SK-N-SH treated with all-trans-retinoic acid at 6 μM for 48 hours (cell line): ENCODE measurements at regions not wholly inside any gene's neighbourhood (a gene's known extent, or its start where the extent isn't known, plus 50 kb on each side); places are given as distances from the start of the nearest gene placed in this dataset.

ENCODE experiments used
- ATAC-seq: fragments of 200-7000 bp; cut with Tn5 transposase; 3 replicates; pipeline ENCODE4 v1.9.1; 2020; ENCODE audit warnings: mild to moderate bottlenecking, moderate library complexity
- ARNTL ChIP-seq: fragments of 450-650 bp; formaldehyde crosslinking; IDR thresholded peaks from 2 replicates; pipeline ENCODE4 v1.5.0; 2020; ENCODE audit warnings: low read depth, mild to moderate bottlenecking, moderate library complexity, borderline replicate concordance
- BACH2 ChIP-seq: fragments of 250-450 bp; sonication (Bioruptor Pico); IDR thresholded peaks from 2 replicates; pipeline ENCODE4 v1.9.0; 2021; ENCODE audit warnings: mild to moderate bottlenecking, borderline replicate concordance
- CSDC2 ChIP-seq: fragments of 250-450 bp; sonication (Bioruptor Pico); IDR thresholded peaks from 2 replicates; pipeline ENCODE4 v1.5.0; 2020; ENCODE audit warnings: mild to moderate bottlenecking, moderate library complexity
- ESRRG ChIP-seq: fragments of 250-450 bp; sonication (Bioruptor Pico); IDR thresholded peaks from 2 replicates; pipeline ENCODE4 v1.6.1; 2021; ENCODE audit warnings: mild to moderate bottlenecking
- ISL1 ChIP-seq: fragments of 250-450 bp; sonication (Bioruptor Pico); IDR thresholded peaks from 2 replicates; pipeline ENCODE4 v2.1.2; 2022; ENCODE audit warnings: mild to moderate bottlenecking, moderate library complexity
- OSR1 ChIP-seq: fragments of 250-450 bp; sonication (Bioruptor Pico); IDR thresholded peaks from 2 replicates; pipeline ENCODE4 v1.8.0; 2022; ENCODE audit warnings: moderate library complexity, mild to moderate bottlenecking, inconsistent platforms
- PATZ1 ChIP-seq: fragments of 250-450 bp; sonication (Bioruptor Pico); IDR thresholded peaks from 2 replicates; pipeline ENCODE4 v1.8.0; 2020; ENCODE audit warnings: mild to moderate bottlenecking, moderate library complexity, borderline replicate concordance
- PPARA ChIP-seq: fragments of 250-450 bp; sonication (Bioruptor Pico); IDR thresholded peaks from 2 replicates; pipeline ENCODE4 v1.5.0; 2020; ENCODE audit warnings: mild to moderate bottlenecking, borderline replicate concordance
- RARB ChIP-seq: fragments of 250-450 bp; sonication (Bioruptor Pico); IDR thresholded peaks from 2 replicates; pipeline ENCODE4 v1.8.0; 2021; ENCODE audit warnings: mild to moderate bottlenecking, moderate library complexity
- SNAI2 ChIP-seq: fragments of 250-450 bp; sonication (Bioruptor Pico); IDR thresholded peaks from 2 replicates; pipeline ENCODE4 v1.5.0; 2020; ENCODE audit warnings: mild to moderate bottlenecking, moderate library complexity
- TCF4 ChIP-seq: fragments of 250-450 bp; sonication (Bioruptor Pico); IDR thresholded peaks from 2 replicates; pipeline ENCODE4 v1.8.0; 2021; ENCODE audit warnings: mild to moderate bottlenecking, moderate library complexity, borderline replicate concordance
- TOX ChIP-seq: fragments of 250-450 bp; sonication (Bioruptor Pico); IDR thresholded peaks from 2 replicates; pipeline ENCODE4 v1.8.0; 2021; ENCODE audit warnings: mild to moderate bottlenecking, moderate library complexity, borderline replicate concordance
- TSHZ2 ChIP-seq: fragments of 250-450 bp; sonication (Bioruptor Pico); IDR thresholded peaks from 2 replicates; pipeline ENCODE4 v1.5.0; 2020; ENCODE audit warnings: mild to moderate bottlenecking, moderate library complexity
- ZC3H10 ChIP-seq: fragments of 250-450 bp; sonication (Bioruptor Pico); IDR thresholded peaks from 2 replicates; pipeline ENCODE4 v1.5.1; 2021; ENCODE audit warnings: mild to moderate bottlenecking, moderate library complexity
- ZFP3 ChIP-seq: fragments of 250-450 bp; sonication (Bioruptor Pico); IDR thresholded peaks from 2 replicates; pipeline ENCODE4 v1.5.0; 2020; ENCODE audit warnings: mild to moderate bottlenecking, moderate library complexity
- ZFP30 ChIP-seq: fragments of 450-650 bp; formaldehyde crosslinking; IDR thresholded peaks from 2 replicates; pipeline ENCODE4 v1.5.0; 2022; ENCODE audit warnings: mild to moderate bottlenecking, moderate library complexity
- ZNF565 ChIP-seq: fragments of 450-650 bp; formaldehyde crosslinking; conservative IDR thresholded peaks from 2 replicates; pipeline ENCODE4 v1.5.0; 2020; ENCODE audit warnings: low read depth, mild to moderate bottlenecking, moderate library complexity
- ZNF70 ChIP-seq: fragments of 450-650 bp; formaldehyde crosslinking; IDR thresholded peaks from 2 replicates; pipeline ENCODE4 v1.5.0; 2020; ENCODE audit warnings: mild to moderate bottlenecking, moderate library complexity
- ZNF8 ChIP-seq: fragments of 450-650 bp; formaldehyde crosslinking; IDR thresholded peaks from 2 replicates; pipeline ENCODE4 v1.5.0; 2020; ENCODE audit warnings: mild to moderate bottlenecking, moderate library complexity
- TF ChIP-seq, protein P1 (sequence below): fragments of 250-450 bp; sonication (Bioruptor Pico); IDR thresholded peaks from 2 replicates; pipeline ENCODE4 v1.8.0; 2021; ENCODE audit warnings: low read depth, mild to moderate bottlenecking, moderate library complexity, borderline replicate concordance
- TF ChIP-seq, protein P2 (sequence below): fragments of 250-450 bp; sonication (Bioruptor Pico); IDR thresholded peaks from 2 replicates; pipeline ENCODE4 v1.5.1; 2021; ENCODE audit warnings: mild to moderate bottlenecking, moderate library complexity
- TF ChIP-seq, protein P3 (sequence below): fragments of 250-450 bp; sonication (Bioruptor Pico); IDR thresholded peaks from 2 replicates; pipeline ENCODE4 v1.5.1; 2020; ENCODE audit warnings: low read depth, mild to moderate bottlenecking, moderate library complexity

- TF ChIP-seq CSDC2 (CRISPR knock-in tag) (no peak), BACH2 (no peak), TOX (CRISPR knock-in tag) (no peak), ZFP3 (CRISPR knock-in tag) (no peak), SNAI2 (no peak), RARB (CRISPR knock-in tag) (no peak), ZC3H10 (no peak), ARNTL (no peak), ZNF8 (CRISPR knock-in tag) (no peak), ZNF565 (CRISPR knock-in tag) (no peak), ISL1 (CRISPR knock-in tag) (no peak), OSR1 (CRISPR knock-in tag) (no peak), TCF4 (CRISPR knock-in tag) (no peak)
- TF ChIP-seq, protein P1, sequence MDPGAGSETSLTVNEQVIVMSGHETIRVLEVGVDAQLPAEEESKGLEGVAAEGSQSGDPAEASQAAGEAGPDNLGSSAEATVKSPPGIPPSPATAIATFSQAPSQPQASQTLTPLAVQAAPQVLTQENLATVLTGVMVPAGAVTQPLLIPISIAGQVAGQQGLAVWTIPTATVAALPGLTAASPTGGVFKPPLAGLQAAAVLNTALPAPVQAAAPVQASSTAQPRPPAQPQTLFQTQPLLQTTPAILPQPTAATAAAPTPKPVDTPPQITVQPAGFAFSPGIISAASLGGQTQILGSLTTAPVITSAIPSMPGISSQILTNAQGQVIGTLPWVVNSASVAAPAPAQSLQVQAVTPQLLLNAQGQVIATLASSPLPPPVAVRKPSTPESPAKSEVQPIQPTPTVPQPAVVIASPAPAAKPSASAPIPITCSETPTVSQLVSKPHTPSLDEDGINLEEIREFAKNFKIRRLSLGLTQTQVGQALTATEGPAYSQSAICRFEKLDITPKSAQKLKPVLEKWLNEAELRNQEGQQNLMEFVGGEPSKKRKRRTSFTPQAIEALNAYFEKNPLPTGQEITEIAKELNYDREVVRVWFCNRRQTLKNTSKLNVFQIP (CRISPR knock-in tag), result no peak
- ATAC-seq, result no peak
Measured at GRCh38 chr7:155959894-155960293, 147.6 kb upstream of the SHH start.

DNA sequence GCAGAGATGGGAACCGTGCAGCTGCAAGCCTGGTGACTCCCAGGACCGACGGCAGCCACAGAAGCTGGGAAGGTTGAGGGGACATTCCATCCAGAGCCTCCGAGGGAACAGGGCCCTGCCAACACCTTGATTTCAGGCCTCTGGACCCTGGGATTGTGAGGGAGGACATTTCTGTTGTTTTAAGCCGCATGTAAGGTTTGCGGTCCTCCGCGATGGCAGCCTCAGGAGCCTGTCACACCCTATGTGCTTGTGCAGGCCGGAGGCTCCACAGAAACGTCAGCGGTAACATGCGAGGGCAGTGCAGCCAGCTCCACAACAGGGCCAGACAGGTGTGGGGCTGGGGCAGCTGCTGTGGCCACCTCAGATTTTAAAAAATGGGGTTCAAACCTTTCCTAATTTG is 144.7 kb upstream of the SHH start:
- ATAC-seq, result no peak
- TF ChIP-seq ZNF70 (CRISPR knock-in tag), result no peak
- no peak for TF ChIP-seq ESRRG (CRISPR knock-in tag)
- no peak for TF ChIP-seq ARNTL
- no peak for TF ChIP-seq TOX (CRISPR knock-in tag)
- no peak for TF ChIP-seq ZNF8 (CRISPR knock-in tag)
- no peak for TF ChIP-seq TCF4 (CRISPR knock-in tag)
- TF ChIP-seq ZFP30 (CRISPR knock-in tag), result no peak
- TF ChIP-seq OSR1 (CRISPR knock-in tag), result no peak
- TF ChIP-seq, protein P2, sequence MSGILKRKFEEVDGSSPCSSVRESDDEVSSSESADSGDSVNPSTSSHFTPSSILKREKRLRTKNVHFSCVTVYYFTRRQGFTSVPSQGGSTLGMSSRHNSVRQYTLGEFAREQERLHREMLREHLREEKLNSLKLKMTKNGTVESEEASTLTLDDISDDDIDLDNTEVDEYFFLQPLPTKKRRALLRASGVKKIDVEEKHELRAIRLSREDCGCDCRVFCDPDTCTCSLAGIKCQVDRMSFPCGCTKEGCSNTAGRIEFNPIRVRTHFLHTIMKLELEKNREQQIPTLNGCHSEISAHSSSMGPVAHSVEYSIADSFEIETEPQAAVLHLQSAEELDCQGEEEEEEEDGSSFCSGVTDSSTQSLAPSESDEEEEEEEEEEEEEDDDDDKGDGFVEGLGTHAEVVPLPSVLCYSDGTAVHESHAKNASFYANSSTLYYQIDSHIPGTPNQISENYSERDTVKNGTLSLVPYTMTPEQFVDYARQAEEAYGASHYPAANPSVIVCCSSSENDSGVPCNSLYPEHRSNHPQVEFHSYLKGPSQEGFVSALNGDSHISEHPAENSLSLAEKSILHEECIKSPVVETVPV, result no peak
- TF ChIP-seq PPARA (CRISPR knock-in tag), result no peak
- no peak for TF ChIP-seq SNAI2
- TF ChIP-seq BACH2, result no peak
- no peak for TF ChIP-seq PATZ1 (CRISPR knock-in tag)
- TF ChIP-seq, protein P3, sequence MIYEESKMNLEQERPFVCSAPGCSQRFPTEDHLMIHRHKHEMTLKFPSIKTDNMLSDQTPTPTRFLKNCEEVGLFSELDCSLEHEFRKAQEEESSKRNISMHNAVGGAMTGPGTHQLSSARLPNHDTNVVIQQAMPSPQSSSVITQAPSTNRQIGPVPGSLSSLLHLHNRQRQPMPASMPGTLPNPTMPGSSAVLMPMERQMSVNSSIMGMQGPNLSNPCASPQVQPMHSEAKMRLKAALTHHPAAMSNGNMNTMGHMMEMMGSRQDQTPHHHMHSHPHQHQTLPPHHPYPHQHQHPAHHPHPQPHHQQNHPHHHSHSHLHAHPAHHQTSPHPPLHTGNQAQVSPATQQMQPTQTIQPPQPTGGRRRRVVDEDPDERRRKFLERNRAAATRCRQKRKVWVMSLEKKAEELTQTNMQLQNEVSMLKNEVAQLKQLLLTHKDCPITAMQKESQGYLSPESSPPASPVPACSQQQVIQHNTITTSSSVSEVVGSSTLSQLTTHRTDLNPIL, result no peak
- TF ChIP-seq, protein P1 (CRISPR knock-in tag), result no peak
- TF ChIP-seq TSHZ2 (CRISPR knock-in tag), result no peak
- TF ChIP-seq ZFP3 (CRISPR knock-in tag), result no peak
- no peak for TF ChIP-seq ISL1 (CRISPR knock-in tag)
- no peak for TF ChIP-seq CSDC2 (CRISPR knock-in tag)
- TF ChIP-seq ZC3H10, result no peak
